GM19324 (cell line): ENCODE measurements at regions not wholly inside any gene's neighbourhood (a gene's known extent, or its start where the extent isn't known, plus 50 kb on each side); places are given as distances from the start of the nearest gene placed in this dataset.
A peak's percentile ranks its signal among the peaks of the same experiment; 100 is the strongest.
"Not testable (repeated sequence)": the region's sequence is repeated elsewhere in the genome, so short reads cannot be mapped to it uniquely, and the experiment has no call there.

Experiments
- ATAC-seq: cut with Tn5 transposase; IDR thresholded peaks from one replicate; pipeline ENCODE4 v1.9.1; 2021; ENCODE audit warnings: mild to moderate bottlenecking, moderate library complexity; ENCODE audit not compliant: unreplicated experiment, low FRiP score

- no peak for ATAC-seq
These were observed 316.8 kb downstream of the NAF1 start for GRCh38 chr4:162849937-162850336.

GRCh38 chr4:162847945-162848549, 318.6 kb downstream of the NAF1 start:
- ATAC-seq, result peak; percentile 85

- peak; percentile 54 for ATAC-seq
These were observed 324.9 kb downstream of the NAF1 start for GRCh38 chr4:162841753-162842152.

GRCh38 chr4:162839814-162840213, 326.9 kb downstream of the NAF1 start:
- no peak for ATAC-seq

- ATAC-seq, result no peak
These were observed 328.0 kb downstream of the NAF1 start for GRCh38 chr4:162838671-162839070.

GRCh38 chr4:162837679-162838078, 329.0 kb downstream of the NAF1 start:
- ATAC-seq, result no peak

GRCh38 chr4:162837241-162837640, 329.4 kb downstream of the NAF1 start:
- no peak for ATAC-seq

- no peak for ATAC-seq
These were observed 329.9 kb downstream of the NAF1 start for GRCh38 chr4:162836773-162837172.

GRCh38 chr4:162836258-162836657, 330.4 kb downstream of the NAF1 start:
- ATAC-seq, result not testable (repeated sequence)

GRCh38 chr4:162830899-162831298, 335.8 kb downstream of the NAF1 start:
- ATAC-seq, result no peak

GRCh38 chr4:162817374-162817773, 349.3 kb downstream of the NAF1 start:
- ATAC-seq, result not testable (repeated sequence)

GRCh38 chr4:162804351-162804924, 362.3 kb downstream of the NAF1 start:
- no peak for ATAC-seq

- peak; percentile 48 for ATAC-seq
These were observed 363.3 kb downstream of the NAF1 start for GRCh38 chr4:162803378-162803777.

GRCh38 chr4:162797108-162797507, 369.6 kb downstream of the NAF1 start:
- ATAC-seq, result no peak

GRCh38 chr4:162793571-162793970, 373.1 kb downstream of the NAF1 start:
- no peak for ATAC-seq

- no peak for ATAC-seq
These were observed 373.7 kb downstream of the NAF1 start for GRCh38 chr4:162793004-162793403.

- no peak for ATAC-seq
These were observed 375.5 kb downstream of the NAF1 start for GRCh38 chr4:162791226-162791625.

- ATAC-seq, result no peak
These were observed 379.6 kb downstream of the NAF1 start for GRCh38 chr4:162787120-162787519.

GRCh38 chr4:162782778-162783525, 383.7 kb downstream of the NAF1 start:
- no peak for ATAC-seq

- ATAC-seq, result no peak
These were observed 384.5 kb downstream of the NAF1 start for GRCh38 chr4:162782096-162782777.

GRCh38 chr4:162770761-162771490, 395.8 kb downstream of the NAF1 start:
- ATAC-seq, result no peak
